Mucosa of rectum (tissue), 2 donors: ENCODE measurements at regions not wholly inside any gene's neighbourhood (a gene's known extent, or its start where the extent isn't known, plus 50 kb on each side); places are given as distances from the start of the nearest gene placed in this dataset.
"Not testable (repeated sequence)": the region's sequence is repeated elsewhere in the genome, so short reads cannot be mapped to it uniquely, and the experiment has no call there.

Experiments
- H3K27ac ChIP-seq, 2 donors: one replicate each; pipeline ENCODE4 v1.7.0; 2013; ENCODE audit warnings: inconsistent platforms in 2 of 2, low read depth in 2 of 2, low read length in 2 of 2
- H3K27me3 ChIP-seq, 2 donors: one replicate each; pipeline ENCODE4 v1.7.0; 2013; ENCODE audit warnings: low read length in 2 of 2; ENCODE audit not compliant: control insufficient read depth in 2 of 2, insufficient read depth in 2 of 2
- H3K36me3 ChIP-seq, 2 donors: one replicate each; pipeline ENCODE4 v1.7.0; 2013; ENCODE audit warnings: low read length in 2 of 2; ENCODE audit not compliant: control insufficient read depth in 2 of 2, insufficient read depth in 2 of 2
- H3K4me1 ChIP-seq, 2 donors: one replicate each; pipeline ENCODE4 v1.7.0; 2013; ENCODE audit warnings: low read length in 2 of 2, mild to moderate bottlenecking in 1 of 2; ENCODE audit not compliant: control insufficient read depth in 2 of 2, insufficient read depth in 2 of 2
- H3K4me3 ChIP-seq, 2 donors: one replicate each; pipeline ENCODE4 v1.7.0; 2013; ENCODE audit warnings: low read length in 2 of 2
- H3K9ac ChIP-seq, 2 donors: one replicate each; pipeline ENCODE4 v1.7.0; 2013; ENCODE audit warnings: low read length in 2 of 2, low read depth in 1 of 2, mild to moderate bottlenecking in 1 of 2
- H3K9me3 ChIP-seq, 2 donors: one replicate each; pipeline ENCODE4 v1.7.0; 2013; ENCODE audit warnings: low read length in 2 of 2; ENCODE audit not compliant: control insufficient read depth in 2 of 2
- donor health status: healthy.
- donor health status: Normal muscosa, but diverticular disease.

GRCh38 chr9:115849679-115850412, 303.7 kb upstream of the PAPPA start:
- no peaks in the 10 kb centered on the region for H3K9me3 ChIP-seq
- no peaks in the 10 kb centered on the region for H3K36me3 ChIP-seq
- no peak overlapping the region for H3K4me3 ChIP-seq
- H3K9ac ChIP-seq, result no peak overlapping the region
- H3K27ac ChIP-seq, result peak overlapping the region in 1 of 2 donors; percentile 6
- no peaks in the 10 kb centered on the region for H3K4me1 ChIP-seq
- no peaks in the 10 kb centered on the region for H3K27me3 ChIP-seq

DNA sequence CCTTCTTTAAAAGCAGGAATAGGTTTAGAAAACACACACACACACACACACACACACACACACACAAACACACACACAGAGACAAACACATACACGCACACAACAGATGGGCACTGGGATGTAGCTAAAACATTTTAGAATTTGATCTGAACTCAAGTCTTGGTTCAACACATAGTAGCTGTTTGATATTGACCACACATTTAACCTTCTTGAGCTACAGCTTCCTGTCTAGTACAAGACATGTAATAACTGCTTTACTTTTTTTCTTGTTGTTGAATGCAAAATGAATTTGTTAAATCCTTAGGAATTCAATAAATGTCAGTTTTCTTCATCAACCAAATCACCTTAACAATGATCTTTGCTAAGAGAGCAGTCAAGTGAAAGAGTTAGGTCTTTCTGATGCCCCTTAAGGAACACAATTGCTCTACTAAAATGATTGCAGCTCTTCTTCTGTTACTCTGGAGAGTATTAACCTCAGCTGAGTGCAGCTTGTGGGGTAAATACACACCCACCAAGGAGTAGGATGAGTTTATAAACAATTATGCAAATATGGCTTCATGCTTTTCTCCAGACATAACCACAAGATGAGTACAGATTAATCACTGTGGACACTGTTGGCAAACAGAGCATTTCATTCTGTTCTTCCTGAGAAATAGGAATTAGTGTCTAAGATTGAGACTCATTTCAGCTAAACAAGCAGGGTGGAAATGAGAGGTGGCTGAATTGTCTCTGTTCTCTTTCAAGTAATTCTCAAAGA, 302.9 kb upstream of the PAPPA start:
- no peaks in the 10 kb centered on the region for H3K4me1 ChIP-seq
- H3K36me3 ChIP-seq, result no peaks in the 10 kb centered on the region
- H3K9ac ChIP-seq, result no peak overlapping the region
- no peaks in the 10 kb centered on the region for H3K9me3 ChIP-seq
- no peaks in the 10 kb centered on the region for H3K27me3 ChIP-seq
- peak overlapping the region in 1 of 2 donors; percentile 6 for H3K27ac ChIP-seq
- H3K4me3 ChIP-seq, result no peak overlapping the region

- Histone ChIP-seq H3K27ac (no peak overlapping the region), H3K9ac (no peak overlapping the region), H3K4me1 (no peaks in the 10 kb centered on the region), H3K27me3 (no peaks in the 10 kb centered on the region), H3K4me3 (no peak overlapping the region), H3K36me3 (no peaks in the 10 kb centered on the region), H3K9me3 (no peaks in the 10 kb centered on the region)
These were observed 298.0 kb upstream of the PAPPA start for GRCh38 chr9:115855458-115856133.

DNA sequence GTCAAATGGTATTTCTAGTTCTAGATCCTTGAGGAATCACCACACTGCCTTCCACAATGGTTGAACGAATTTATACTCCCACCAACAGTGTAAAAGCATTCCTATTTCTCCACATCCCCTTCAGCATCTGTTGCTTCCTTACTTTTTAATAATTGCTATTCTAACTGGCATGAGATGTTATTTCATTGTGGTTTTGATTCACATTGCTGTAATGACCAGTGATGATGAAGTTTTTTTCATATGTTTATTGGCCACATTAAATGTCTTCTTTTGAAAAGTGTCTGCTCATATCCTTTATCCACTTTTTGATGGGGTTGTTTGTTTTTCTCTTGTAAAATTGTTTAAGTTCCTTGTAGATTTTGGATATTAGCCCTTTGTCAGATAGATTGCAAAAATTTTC, 295.2 kb upstream of the PAPPA start:
- H3K4me3 ChIP-seq, H3K4me1 ChIP-seq, H3K9me3 ChIP-seq, H3K36me3 ChIP-seq, H3K27ac ChIP-seq, H3K9ac ChIP-seq, H3K27me3 ChIP-seq: not testable (repeated sequence)

DNA sequence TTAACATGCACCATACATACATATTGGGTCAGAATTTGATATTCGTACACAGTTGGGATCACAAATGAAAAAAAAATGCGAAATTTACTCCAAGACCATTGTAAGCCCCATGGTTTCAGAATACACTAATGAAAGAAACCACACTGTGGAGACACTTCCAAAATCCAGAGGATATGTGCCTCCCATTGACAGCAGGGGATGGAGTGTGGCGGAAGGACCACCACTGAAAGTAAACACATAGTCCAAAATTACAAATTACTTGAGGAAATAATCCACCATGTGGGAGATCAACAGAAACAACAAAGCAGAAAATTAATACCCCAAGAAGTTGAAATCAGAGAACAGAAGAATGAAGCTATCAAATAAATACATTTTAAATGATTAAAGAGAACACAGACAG, 291.6 kb upstream of the PAPPA start:
- H3K36me3 ChIP-seq, result no peaks in the 10 kb centered on the region
- H3K9ac ChIP-seq, result no peak overlapping the region
- H3K4me3 ChIP-seq, result no peak overlapping the region
- no peak overlapping the region for H3K27ac ChIP-seq
- H3K9me3 ChIP-seq, result no peaks in the 10 kb centered on the region
- H3K27me3 ChIP-seq, result no peaks in the 10 kb centered on the region
- H3K4me1 ChIP-seq, result no peaks in the 10 kb centered on the region

- H3K9ac ChIP-seq, result no peak overlapping the region
- no peaks in the 10 kb centered on the region for H3K36me3 ChIP-seq
- no peaks in the 10 kb centered on the region for H3K9me3 ChIP-seq
- no peaks in the 10 kb centered on the region for H3K27me3 ChIP-seq
- H3K27ac ChIP-seq, result no peak overlapping the region
- no peak overlapping the region for H3K4me3 ChIP-seq
- H3K4me1 ChIP-seq, result no peaks in the 10 kb centered on the region
These were observed 289.0 kb upstream of the PAPPA start for GRCh38 chr9:115864581-115864980.

DNA sequence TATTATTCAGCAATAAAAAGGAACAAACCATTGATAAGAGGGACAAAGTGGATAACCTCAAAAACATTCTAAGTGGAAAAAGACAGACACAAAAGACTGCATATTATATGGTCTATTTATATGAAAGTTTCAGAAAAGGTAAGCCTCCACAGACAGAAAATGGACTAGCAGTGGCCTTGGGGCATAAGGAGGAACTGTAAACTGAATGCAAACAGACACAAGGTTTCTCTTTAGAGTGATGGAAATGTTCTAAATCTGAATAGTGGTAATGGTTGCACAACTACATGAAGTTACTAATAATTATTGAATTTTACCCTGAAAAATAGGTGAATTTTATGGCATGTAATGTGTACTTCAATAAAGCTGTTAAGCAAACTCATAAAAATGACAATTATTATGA, 286.3 kb upstream of the PAPPA start:
- Histone ChIP-seq H3K27me3 (no peaks in the 10 kb centered on the region), H3K4me1 (no peaks in the 10 kb centered on the region)

DNA sequence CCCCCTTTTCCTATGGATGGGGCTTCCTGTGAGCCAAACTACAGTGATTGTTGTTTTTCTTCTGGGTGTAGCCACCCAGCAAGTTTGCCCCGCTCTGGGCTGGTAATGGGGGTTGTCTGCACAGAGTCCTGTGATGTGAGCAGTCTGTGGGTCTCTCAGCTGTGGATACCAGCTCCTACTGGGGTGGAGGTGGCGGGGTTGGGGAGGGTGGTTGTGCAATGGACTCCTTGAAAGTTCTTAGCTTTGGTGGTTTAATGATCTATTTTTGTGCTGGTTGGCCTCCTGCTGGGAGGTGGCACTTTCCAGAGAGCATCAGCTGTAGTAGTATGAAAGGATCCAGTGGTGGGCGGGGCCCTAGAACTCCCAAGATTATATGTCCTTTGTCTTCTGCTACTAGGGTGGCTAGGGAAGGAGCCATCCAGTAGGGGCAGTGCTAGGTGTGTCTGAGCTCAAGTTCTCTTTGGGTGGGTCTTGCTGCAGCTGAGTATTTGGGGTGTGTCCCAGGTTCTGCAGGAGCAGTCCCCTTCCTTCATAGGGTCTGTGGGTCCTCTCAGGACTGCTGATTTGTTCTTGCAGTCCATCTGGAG, 275.6 kb upstream of the PAPPA start:
- Histone ChIP-seq H3K27ac (no peak overlapping the region), H3K9me3 (no peaks in the 10 kb centered on the region), H3K4me1 (no peaks in the 10 kb centered on the region), H3K4me3 (no peak overlapping the region), H3K36me3 (no peaks in the 10 kb centered on the region), H3K9ac (no peak overlapping the region), H3K27me3 (no peaks in the 10 kb centered on the region)

More for the DNA sequence above, 286.3 kb upstream of the PAPPA start:
- no peak overlapping the region for H3K27ac ChIP-seq
- no peak overlapping the region for H3K4me3 ChIP-seq
- no peak overlapping the region for H3K9ac ChIP-seq
- H3K36me3 ChIP-seq, result no peaks in the 10 kb centered on the region
- H3K9me3 ChIP-seq, result no peaks in the 10 kb centered on the region

DNA sequence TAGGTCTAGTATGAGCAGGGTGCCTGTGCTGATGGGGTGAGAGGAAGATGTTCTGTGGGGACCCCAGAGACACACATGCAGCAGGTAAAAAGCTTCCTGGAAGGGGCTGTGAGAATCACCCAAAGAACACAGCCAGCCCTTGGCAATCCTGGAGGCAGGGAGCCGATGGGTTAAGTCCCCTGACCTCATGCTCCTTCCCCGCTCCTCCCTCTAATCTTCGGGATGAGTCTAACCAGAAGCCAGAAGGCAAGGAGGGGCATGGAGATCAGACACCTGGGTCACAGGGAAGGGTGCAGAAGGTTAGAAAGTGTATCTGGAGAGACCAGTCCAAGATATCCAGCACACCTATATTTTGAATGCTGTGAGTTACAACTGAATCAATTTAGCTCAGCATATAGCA, 274.1 kb upstream of the PAPPA start:
- Histone ChIP-seq H3K4me3 (no peak overlapping the region), H3K9ac (no peak overlapping the region), H3K9me3 (no peaks in the 10 kb centered on the region), H3K27me3 (no peaks in the 10 kb centered on the region), H3K4me1 (no peaks in the 10 kb centered on the region), H3K36me3 (no peaks in the 10 kb centered on the region), H3K27ac (no peak overlapping the region)
